Gastroesophageal sphincter (tissue), 4 donors: ENCODE measurements at regions not wholly inside any gene's neighbourhood (a gene's known extent, or its start where the extent isn't known, plus 50 kb on each side); places are given as distances from the start of the nearest gene placed in this dataset.

Experiments used
- ATAC-seq: fragments of 150-250 bp; one replicate; pipeline ENCODE4 v1.9.1; 2016; ENCODE audit warnings: mild to moderate bottlenecking, moderate library complexity
- H3K27ac ChIP-seq, 4 donors: fragments of 200-600 bp; sonication (generic) in 3 of 4; 1 replicate in 3 of 4; 2 replicates in 1 of 4; pipeline ENCODE4 v1.5.1; 2016 to 2019
- H3K27me3 ChIP-seq: fragments of 200-600 bp; sonication (generic); one replicate; pipeline ENCODE4 v1.5.1; 2019
- H3K36me3 ChIP-seq, 2 donors: fragments of 200-600 bp; sonication (generic); one replicate each; pipeline ENCODE4 v1.5.1; 2019; ENCODE audit warnings: control low read depth in 1 of 2
- H3K4me1 ChIP-seq, 3 donors: fragments of 200-600 bp; sonication (generic); 1 replicate in 2 of 3; 2 replicates in 1 of 3; pipeline ENCODE4 v1.5.1; 2016 to 2019; ENCODE audit warnings: control low read depth in 2 of 3
- H3K4me3 ChIP-seq, 2 donors: fragments of 200-600 bp; sonication (generic); one replicate each; pipeline ENCODE4 v1.5.1; 2019; ENCODE audit warnings: mild to moderate bottlenecking in 1 of 2, moderate library complexity in 1 of 2
- H3K9me3 ChIP-seq, 3 donors: fragments of 200-600 bp; sonication (generic); one replicate each; pipeline ENCODE4 v1.5.1; 2017 to 2019; ENCODE audit warnings: control low read depth in 2 of 3
- CTCF ChIP-seq, 4 experiments: fragments of 200-600 bp in 2 of 4; fragments of 450-650 bp in 2 of 4; sonication (generic) in 1 of 4; IDR thresholded peaks; one replicate each; pipeline ENCODE4 v1.5.1; 2017 to 2019; ENCODE audit warnings: antibody characterized with exemption in 4 of 4, mild to moderate bottlenecking in 2 of 4, moderate library complexity in 2 of 4
- EP300 ChIP-seq: sonication (generic); formaldehyde crosslinking; IDR thresholded peaks from one replicate; pipeline ENCODE4 v1.6.1; 2017; ENCODE audit warnings: antibody characterized with exemption, mild to moderate bottlenecking
- POLR2A ChIP-seq, 2 donors: fragments of 450-650 bp; IDR thresholded peaks; one replicate each; pipeline ENCODE4 v1.6.1; 2017; ENCODE audit warnings: antibody characterized with exemption in 2 of 2, mild to moderate bottlenecking in 2 of 2, moderate library complexity in 1 of 2
- POLR2AphosphoS5 ChIP-seq: sonication (generic); formaldehyde crosslinking; IDR thresholded peaks from one replicate; pipeline ENCODE4 v1.6.1; 2017; ENCODE audit warnings: antibody characterized with exemption
- WGBS, 2 donors: methylation state at CpG; one replicate each; pipeline ENCODE4 v1.1.5; 2018; ENCODE audit warnings: low coverage in 1 of 2; 5-methylcytosine and 5-hydroxymethylcytosine counted together

GRCh38 chr6:156660389-156660788 lies 116.8 kb upstream of the ARID1B start:
- 85% methylated on average over 2 of the region's 2 CpGs; no CpG with 5 or more reads in 1 of the 2 donors for WGBS, 2 donors
- no peak overlapping the region for H3K4me3 ChIP-seq
- no peak for ATAC-seq

GRCh38 chr6:156659822-156660198 lies 117.4 kb upstream of the ARID1B start:
- H3K9me3 ChIP-seq, result no peaks in the 10 kb centered on the region
- no peaks in the 10 kb centered on the region for H3K36me3 ChIP-seq
- WGBS, 2 donors, result 70 to 90% methylated on average over 2 of the region's 2 CpGs
- TF ChIP-seq POLR2A (IDR thresholded peaks at IDR 0.05), result no peak
- TF ChIP-seq CTCF (IDR thresholded peaks at IDR 0.05), result no peak
- no peak for TF ChIP-seq EP300
- no peak for TF ChIP-seq POLR2AphosphoS5
- no peak for ATAC-seq
- peaks cover 0 to 22% (median 9%) of the 10 kb centered on the region in 3 donors for H3K4me1 ChIP-seq
- H3K4me3 ChIP-seq, result no peak overlapping the region
- no peaks in the 10 kb centered on the region for H3K27me3 ChIP-seq
- H3K27ac ChIP-seq, result no peak overlapping the region

More at GRCh38 chr6:156660389-156660788, 116.8 kb upstream of the ARID1B start:
- Histone ChIP-seq H3K4me1 (peaks cover 0 to 22% (median 9%) of the 10 kb centered on the region in 3 donors), H3K27ac (no peak overlapping the region), H3K27me3 (no peaks in the 10 kb centered on the region), H3K36me3 (no peaks in the 10 kb centered on the region), H3K9me3 (no peaks in the 10 kb centered on the region)
- TF ChIP-seq POLR2AphosphoS5 (no peak), EP300 (no peak)

GRCh38 chr6:156658966-156659821 lies 118.0 kb upstream of the ARID1B start:
- Histone ChIP-seq H3K27me3 (no peaks in the 10 kb centered on the region), H3K9me3 (no peaks in the 10 kb centered on the region), H3K4me1 (peaks cover 0 to 22% (median 9%) of the 10 kb centered on the region in 3 donors), H3K36me3 (no peaks in the 10 kb centered on the region), H3K4me3 (no peak overlapping the region), H3K27ac (no peak overlapping the region)
- ATAC-seq, result no peak
- no peak for TF ChIP-seq POLR2AphosphoS5
- TF ChIP-seq POLR2A (IDR thresholded peaks at IDR 0.05), result no peak
- TF ChIP-seq EP300, result no peak
- no peak for TF ChIP-seq CTCF (IDR thresholded peaks at IDR 0.05)
- 84 to 88% methylated on average over 4 to 5 of the region's 7 CpGs for WGBS, 2 donors

GRCh38 chr6:156658186-156658965 lies 118.8 kb upstream of the ARID1B start:
- Histone ChIP-seq H3K4me1 (peaks cover 0 to 22% (median 9%) of the 10 kb centered on the region in 3 donors), H3K27ac (no peak overlapping the region), H3K27me3 (no peaks in the 10 kb centered on the region), H3K36me3 (no peaks in the 10 kb centered on the region), H3K4me3 (no peak overlapping the region), H3K9me3 (no peaks in the 10 kb centered on the region)
- ATAC-seq, result no peak
- TF ChIP-seq EP300 (no peak), POLR2A (IDR thresholded peaks at IDR 0.05) (no peak), POLR2AphosphoS5 (no peak), CTCF (IDR thresholded peaks at IDR 0.05) (no peak)
- WGBS, 2 donors, result 12 to 16% methylated on average over 10 to 11 of the region's 12 CpGs

GRCh38 chr6:156657296-156657695 lies 119.9 kb upstream of the ARID1B start:
- Histone ChIP-seq H3K36me3 (no peaks in the 10 kb centered on the region), H3K4me1 (peaks cover 0 to 22% (median 9%) of the 10 kb centered on the region in 3 donors), H3K4me3 (no peak overlapping the region), H3K9me3 (no peaks in the 10 kb centered on the region), H3K27me3 (no peaks in the 10 kb centered on the region), H3K27ac (no peak overlapping the region)
- WGBS, 2 donors, result 94 to 100% methylated on average over 5 of the region's 5 CpGs
- TF ChIP-seq POLR2AphosphoS5 (no peak), CTCF (IDR thresholded peaks at IDR 0.05) (no peak), EP300 (no peak), POLR2A (IDR thresholded peaks at IDR 0.05) (no peak)
- ATAC-seq, result no peak
